Dendritic cell treated with granulocyte-macrophage colony-stimulating factor and Interleukin-4, amounts not matched to agents 40 ng/mL and 50 ng/mL, for 4 days (primary cell): ENCODE measurements at regions not wholly inside any gene's neighbourhood (a gene's known extent, or its start where the extent isn't known, plus 50 kb on each side); places are given as distances from the start of the nearest gene placed in this dataset.

Source experiments
- H3K27ac Mint-ChIP-seq: one replicate; pipeline ENCODE4 v1.8.0; 2022; ENCODE audit warnings: mild to moderate bottlenecking, mixed read lengths
- H3K27me3 Mint-ChIP-seq: one replicate; pipeline ENCODE4 v1.8.0; 2022; ENCODE audit warnings: mild to moderate bottlenecking, mixed read lengths
- H3K36me3 Mint-ChIP-seq: one replicate; pipeline ENCODE4 v1.8.0; 2022; ENCODE audit warnings: low read depth, mixed read lengths
- H3K4me1 Mint-ChIP-seq: one replicate; pipeline ENCODE4 v1.8.0; 2022; ENCODE audit warnings: low read depth, mixed read lengths
- H3K4me3 Mint-ChIP-seq: one replicate; pipeline ENCODE4 v1.8.0; 2022; ENCODE audit warnings: mild to moderate bottlenecking, moderate library complexity, mixed read lengths
- H3K9me3 Mint-ChIP-seq: one replicate; pipeline ENCODE4 v1.8.0; 2022; ENCODE audit warnings: mixed read lengths
- intact Hi-C: fragments of 100-400 bp; cut with micrococcal nuclease; formaldehyde crosslinking; loops from one replicate; pipeline ENCODE4 v1.15.0; 2022

DNA sequence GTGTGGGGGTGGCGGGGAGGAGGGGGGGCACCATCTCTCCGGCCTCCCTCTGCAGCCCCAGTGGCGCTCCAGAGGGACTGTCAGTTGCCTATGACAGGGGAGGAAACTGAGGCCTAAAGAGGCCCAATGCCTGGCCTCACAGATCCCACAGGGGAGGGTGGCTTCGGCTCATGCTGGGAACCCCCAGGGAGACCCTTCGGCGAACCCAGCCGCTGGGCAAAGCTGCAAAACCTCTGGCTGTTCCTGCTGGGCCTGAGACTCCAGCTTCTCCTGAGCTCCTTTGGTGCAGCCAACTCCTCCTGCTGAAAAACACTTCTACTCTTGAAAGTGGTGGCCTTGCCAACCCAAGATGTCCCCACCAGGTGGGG lies 170.1 kb upstream of the RTL1 start:
- Mint-ChIP-seq H3K9me3 (no peaks in the 10 kb centered on the region), H3K4me1 (no peaks in the 10 kb centered on the region), H3K27me3 (peaks cover 34% of the 10 kb centered on the region), H3K4me3 (no peak overlapping the region), H3K27ac (no peak overlapping the region), H3K36me3 (no peaks in the 10 kb centered on the region)
- intact Hi-C loops, result no loop called here

DNA sequence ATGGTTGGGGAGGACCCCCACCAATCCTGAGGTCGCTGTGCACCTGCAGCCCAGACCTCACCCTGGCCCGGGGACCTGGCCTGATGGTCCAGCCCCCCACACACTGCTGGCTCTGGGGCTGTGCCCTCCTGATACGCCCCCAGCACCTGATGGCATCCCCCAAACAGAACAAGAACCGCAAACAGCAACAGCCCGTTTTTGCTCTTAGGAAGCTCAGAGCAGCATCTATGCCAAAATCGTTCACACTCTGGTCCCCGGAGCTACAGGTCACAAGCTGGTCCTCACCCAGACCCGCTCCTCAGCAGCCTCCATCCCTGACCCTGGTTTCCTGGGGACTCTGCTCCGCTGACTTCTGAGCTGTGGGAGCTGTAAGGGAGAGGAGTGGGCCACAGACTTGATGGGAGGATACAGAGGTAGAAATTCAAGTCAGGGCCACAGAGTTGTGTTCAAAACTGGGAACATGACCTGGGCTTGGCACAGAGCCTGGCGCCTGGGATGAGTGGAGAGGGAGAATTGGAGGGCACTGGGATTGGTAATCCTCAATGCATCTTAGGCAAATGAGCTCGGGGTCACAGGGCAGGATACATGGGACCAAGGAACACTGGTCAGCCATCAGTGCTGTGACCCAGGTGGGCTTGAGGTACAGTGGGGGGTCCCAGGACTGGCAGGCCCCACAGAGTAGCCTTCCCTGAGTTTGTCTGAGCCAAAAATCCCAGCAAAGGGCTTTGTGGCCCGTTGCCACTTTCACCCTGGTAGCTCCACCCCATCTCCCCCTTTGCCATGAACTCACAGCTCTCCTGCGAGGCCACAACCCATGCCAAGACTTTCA lies 170.9 kb upstream of the RTL1 start:
- Mint-ChIP-seq H3K4me1 (no peaks in the 10 kb centered on the region), H3K27me3 (peaks cover 39% of the 10 kb centered on the region), H3K36me3 (no peaks in the 10 kb centered on the region), H3K4me3 (no peak overlapping the region), H3K27ac (no peak overlapping the region), H3K9me3 (no peaks in the 10 kb centered on the region)
- intact Hi-C loops, result no loop called here

DNA sequence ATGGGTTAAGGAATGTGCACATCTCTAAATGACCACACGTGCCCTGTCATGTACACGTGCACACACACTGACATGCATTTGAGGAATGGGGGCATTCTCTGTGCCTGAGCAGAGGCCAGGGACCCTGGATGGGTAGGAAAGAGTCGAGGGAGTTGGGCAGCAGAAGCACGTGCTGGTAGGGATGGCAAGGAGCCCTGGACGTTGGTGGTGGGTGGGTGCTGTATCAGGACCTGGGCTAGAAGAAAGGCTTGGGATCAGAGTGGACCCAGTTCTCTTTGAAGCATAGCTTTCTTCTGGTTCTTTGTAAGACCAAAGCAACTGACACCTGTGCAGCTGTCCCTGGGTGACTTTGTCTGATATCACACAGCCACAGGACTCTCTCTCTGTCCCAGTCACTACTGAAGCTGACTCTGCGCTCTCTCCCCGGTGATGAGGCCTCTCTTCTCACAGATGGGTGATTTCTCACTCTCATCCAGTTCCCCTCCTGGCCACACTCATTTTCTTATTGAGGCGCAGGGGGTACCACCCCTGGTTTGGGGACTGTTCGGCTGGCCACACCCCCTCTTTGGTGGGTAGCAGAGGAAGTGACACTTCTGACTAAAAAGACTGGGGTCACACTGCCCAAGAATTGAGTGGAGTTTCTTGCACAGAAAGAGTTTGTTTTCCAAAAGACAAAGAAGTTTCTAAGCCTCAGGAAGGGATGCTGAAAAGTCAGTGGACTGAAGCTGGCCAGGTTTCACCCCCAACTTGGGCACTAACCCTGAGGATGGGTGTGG lies 171.7 kb upstream of the RTL1 start:
- H3K4me3 Mint-ChIP-seq, result no peak overlapping the region
- H3K9me3 Mint-ChIP-seq, result no peaks in the 10 kb centered on the region
- intact Hi-C loops, result no loop called here
- H3K36me3 Mint-ChIP-seq, result no peaks in the 10 kb centered on the region
- H3K27me3 Mint-ChIP-seq, result peaks cover 47% of the 10 kb centered on the region
- no peaks in the 10 kb centered on the region for H3K4me1 Mint-ChIP-seq
- H3K27ac Mint-ChIP-seq, result no peak overlapping the region

DNA sequence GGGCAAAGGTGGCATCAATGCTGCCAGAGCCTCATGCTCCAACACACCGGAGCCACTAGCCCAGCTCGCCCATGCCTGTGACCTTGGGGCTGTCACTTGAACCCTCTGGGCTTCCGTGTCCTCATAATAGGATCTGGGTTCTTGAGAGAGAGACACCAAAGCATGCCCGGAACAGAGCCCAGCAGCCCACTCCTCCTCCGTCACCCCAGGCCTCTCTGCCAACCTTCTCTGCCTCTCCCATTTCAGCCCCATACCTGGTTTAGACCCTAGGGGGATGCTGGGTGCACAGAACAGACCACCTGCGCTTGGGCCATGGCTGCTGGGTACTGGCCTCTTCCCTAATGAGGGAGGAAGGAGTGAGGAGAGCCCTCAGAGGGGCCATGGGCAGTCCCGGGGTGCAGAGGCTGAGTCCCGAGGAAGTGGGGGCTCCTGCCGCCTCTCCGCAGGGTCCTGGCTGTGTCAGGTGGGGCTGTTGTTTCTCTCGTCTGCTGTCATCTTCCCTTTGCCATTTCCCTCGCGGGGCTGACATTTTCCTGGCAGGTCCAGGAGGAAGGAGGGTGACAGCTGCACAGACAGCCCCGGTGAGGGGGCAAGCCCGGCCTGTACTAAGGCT lies 172.4 kb upstream of the RTL1 start:
- intact Hi-C loops, result no loop called here
- no peaks in the 10 kb centered on the region for H3K36me3 Mint-ChIP-seq
- no peak overlapping the region for H3K27ac Mint-ChIP-seq
- H3K9me3 Mint-ChIP-seq, result no peaks in the 10 kb centered on the region
- H3K4me3 Mint-ChIP-seq, result no peak overlapping the region
- peaks cover 51% of the 10 kb centered on the region for H3K27me3 Mint-ChIP-seq
- no peaks in the 10 kb centered on the region for H3K4me1 Mint-ChIP-seq

DNA sequence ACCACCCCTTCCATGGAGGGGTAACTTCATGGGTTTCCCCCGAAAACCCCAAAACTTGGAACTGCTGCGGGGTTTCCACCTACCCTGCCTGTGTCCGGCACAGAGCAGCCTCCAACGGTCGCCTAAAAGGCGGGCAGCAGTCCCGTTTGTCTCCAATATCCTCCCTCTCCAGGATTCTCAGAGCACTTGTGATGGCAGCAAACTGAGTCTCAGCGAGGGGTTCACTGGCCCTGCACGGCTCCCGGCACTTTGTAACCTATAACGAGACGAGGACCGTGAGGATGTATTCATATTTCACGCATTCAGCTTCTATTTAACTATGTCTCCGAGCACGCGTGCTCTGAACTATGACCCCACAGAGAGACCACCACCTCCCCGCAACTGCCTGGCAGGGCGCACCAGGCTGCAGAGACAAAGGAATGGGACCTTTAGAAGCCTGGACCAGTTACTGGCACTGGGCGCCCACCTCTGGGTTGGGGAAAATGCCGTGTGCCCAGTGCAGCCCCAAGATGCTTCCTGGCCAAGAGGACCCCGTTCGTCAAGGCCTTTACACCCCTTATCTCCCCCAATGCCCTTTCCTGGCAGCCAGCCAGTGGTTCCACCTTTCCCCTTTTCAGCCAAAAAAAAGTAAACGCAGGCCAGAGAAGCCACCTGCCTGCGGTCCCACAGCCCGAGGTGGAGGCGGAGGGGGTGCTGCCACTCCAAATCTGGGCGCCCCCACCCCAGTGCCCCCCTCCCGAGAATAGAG lies 173.1 kb upstream of the RTL1 start:
- Mint-ChIP-seq H3K4me1 (no peaks in the 10 kb centered on the region), H3K36me3 (no peaks in the 10 kb centered on the region), H3K9me3 (no peaks in the 10 kb centered on the region), H3K27me3 (peaks cover 56% of the 10 kb centered on the region), H3K4me3 (no peak overlapping the region), H3K27ac (no peak overlapping the region)
- intact Hi-C loops, result no loop called here

DNA sequence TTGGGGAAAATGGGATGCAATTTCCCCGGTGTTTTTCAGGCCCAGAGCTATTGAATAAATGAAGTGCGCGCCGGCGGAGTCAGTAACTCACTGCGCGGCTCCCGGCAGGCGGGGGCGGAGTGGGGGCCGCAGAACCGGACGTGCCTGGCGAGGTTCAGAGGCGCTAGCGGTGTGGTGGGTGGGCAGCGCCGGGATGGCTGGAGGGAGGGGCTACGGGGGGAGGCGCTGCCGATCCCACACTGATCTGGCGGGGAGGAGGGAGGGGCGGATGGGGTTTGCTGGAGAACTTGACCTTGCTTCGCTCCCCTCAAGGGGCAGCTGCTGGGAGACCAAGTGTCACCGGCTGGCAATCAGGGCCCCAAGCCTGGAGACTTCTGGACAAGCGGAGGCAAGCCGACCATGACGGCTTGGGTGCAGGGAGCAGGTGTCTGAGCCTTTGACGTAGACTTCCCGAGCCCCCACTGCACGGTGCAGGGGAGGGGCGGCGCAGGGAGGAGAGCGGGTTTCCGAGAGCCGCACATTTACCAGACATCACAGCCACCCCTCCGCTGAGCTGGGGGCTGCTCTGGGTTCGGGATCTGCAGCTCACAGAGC lies 174.1 kb upstream of the RTL1 start:
- H3K27ac Mint-ChIP-seq, result no peak overlapping the region
- no peak overlapping the region for H3K4me3 Mint-ChIP-seq
- H3K36me3 Mint-ChIP-seq, result no peaks in the 10 kb centered on the region
- intact Hi-C loops, result no loop called here
- peaks cover 57% of the 10 kb centered on the region for H3K27me3 Mint-ChIP-seq
- H3K9me3 Mint-ChIP-seq, result no peaks in the 10 kb centered on the region
- no peaks in the 10 kb centered on the region for H3K4me1 Mint-ChIP-seq

DNA sequence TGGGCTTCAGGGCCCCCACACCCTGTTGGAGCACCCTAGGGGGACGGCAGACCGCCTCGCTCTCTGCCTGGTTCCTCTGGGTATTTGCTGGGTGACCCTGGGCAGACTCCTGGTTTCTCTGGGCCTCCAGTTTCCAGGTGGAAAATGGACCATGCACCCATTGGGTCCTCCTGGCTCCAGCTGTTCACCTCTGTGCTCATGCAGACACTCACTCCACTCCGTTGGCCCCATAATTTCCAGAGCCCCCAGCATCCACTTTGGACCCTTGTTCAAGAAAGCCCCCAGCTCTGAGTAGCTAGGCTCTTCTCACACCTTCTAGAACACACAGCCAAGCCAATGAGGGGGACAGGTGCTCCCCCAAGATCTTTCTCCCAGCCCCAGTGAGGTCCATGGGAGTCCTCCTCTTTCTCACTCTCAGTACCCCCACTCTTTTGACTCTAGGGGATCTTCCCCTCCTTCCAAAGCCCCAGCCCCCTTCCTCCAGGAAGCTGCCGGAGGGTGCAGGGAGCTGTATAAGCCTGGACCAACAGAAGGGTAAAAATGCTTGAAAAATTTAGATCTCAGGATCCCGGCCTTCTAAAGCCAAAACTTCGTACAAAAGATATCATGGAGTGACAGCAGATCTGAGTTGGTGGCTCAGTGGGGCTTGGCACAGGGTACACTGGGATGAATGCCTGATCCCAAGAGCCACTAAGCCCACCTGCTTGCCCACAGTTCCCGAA lies 174.8 kb upstream of the RTL1 start:
- intact Hi-C loops, result no loop called here
- Mint-ChIP-seq H3K27ac (no peak overlapping the region), H3K36me3 (no peaks in the 10 kb centered on the region), H3K4me3 (no peak overlapping the region), H3K9me3 (no peaks in the 10 kb centered on the region), H3K27me3 (peaks cover 57% of the 10 kb centered on the region), H3K4me1 (no peaks in the 10 kb centered on the region)

DNA sequence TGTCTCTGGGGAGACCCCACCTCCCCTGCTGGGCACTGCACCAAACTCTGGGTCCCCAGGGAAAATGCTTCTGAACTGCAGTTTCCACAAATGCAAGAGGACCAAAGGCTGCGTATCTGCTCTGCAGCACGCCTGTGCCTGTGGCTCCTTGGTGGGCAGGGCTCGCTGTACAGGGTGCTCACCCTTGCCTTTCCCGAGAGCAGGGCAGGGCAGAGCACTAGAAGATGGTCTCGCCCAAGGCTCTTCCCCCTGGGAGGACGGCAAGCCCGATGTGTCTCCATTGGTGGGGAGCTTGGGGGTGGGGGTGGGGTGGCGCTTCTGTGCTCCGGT lies 175.3 kb upstream of the RTL1 start:
- no peaks in the 10 kb centered on the region for H3K4me1 Mint-ChIP-seq
- H3K4me3 Mint-ChIP-seq, result no peak overlapping the region
- H3K9me3 Mint-ChIP-seq, result no peaks in the 10 kb centered on the region
- H3K27me3 Mint-ChIP-seq, result peaks cover 57% of the 10 kb centered on the region
- no peaks in the 10 kb centered on the region for H3K36me3 Mint-ChIP-seq
- no peak overlapping the region for H3K27ac Mint-ChIP-seq
- intact Hi-C loops, result no loop called here

DNA sequence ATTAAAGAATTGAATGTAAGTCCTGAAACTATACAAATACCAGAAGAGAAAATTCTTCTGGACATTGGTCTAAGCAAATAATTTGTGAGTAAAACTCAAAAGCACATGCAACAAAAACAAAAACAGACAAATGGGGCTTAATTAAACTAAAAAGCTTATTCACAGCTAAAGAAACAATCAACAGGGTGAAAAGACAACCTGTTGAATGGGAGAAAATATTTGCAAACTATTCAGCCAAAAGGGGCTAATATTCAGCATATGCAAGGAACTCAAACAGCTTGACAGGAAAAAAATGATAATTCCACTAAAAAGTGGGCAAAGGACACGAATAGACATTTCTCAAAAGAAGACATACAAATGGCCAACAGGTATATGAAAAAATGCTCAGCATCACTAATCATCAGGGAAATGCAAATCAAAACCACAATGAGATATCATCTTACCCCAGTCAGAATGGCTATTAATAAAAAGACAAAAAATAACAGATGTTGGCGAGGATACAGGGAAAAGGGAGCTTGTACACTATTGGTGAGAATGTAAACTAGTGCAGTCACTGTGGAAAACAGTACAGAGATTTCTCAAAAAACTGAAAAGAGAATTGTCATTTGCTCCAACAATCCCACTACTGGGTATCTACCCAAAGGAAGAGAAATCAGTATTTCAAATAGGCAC lies 177.5 kb upstream of the RTL1 start:
- Mint-ChIP-seq H3K9me3 (no peaks in the 10 kb centered on the region), H3K36me3 (no peaks in the 10 kb centered on the region), H3K4me1 (no peaks in the 10 kb centered on the region), H3K27me3 (peaks cover 48% of the 10 kb centered on the region), H3K27ac (no peak overlapping the region), H3K4me3 (no peak overlapping the region)
- intact Hi-C loops, result no loop called here

DNA sequence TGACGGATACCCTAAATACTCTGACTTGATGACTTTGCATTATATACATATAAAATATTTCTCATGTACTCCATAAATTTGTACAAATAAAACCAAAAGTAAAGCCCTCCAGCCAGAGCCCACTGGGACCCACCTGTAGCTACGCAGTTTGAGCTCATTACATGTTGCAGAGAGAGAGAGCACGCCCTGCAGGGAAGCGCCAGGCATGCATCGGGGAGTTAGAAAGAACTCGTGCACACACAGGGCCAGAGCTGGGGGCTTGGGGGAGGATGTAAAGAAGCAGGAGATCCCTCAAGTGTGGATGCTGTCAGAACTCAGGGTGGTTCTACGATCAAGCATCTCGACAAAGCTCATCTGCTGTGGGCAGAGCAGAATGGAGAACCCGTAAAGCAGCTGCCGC lies 178.5 kb upstream of the RTL1 start:
- H3K27ac Mint-ChIP-seq, result no peak overlapping the region
- peaks cover 39% of the 10 kb centered on the region for H3K27me3 Mint-ChIP-seq
- no peaks in the 10 kb centered on the region for H3K9me3 Mint-ChIP-seq
- H3K4me1 Mint-ChIP-seq, result no peaks in the 10 kb centered on the region
- intact Hi-C loops, result no loop called here
- H3K4me3 Mint-ChIP-seq, result no peak overlapping the region
- H3K36me3 Mint-ChIP-seq, result no peaks in the 10 kb centered on the region

DNA sequence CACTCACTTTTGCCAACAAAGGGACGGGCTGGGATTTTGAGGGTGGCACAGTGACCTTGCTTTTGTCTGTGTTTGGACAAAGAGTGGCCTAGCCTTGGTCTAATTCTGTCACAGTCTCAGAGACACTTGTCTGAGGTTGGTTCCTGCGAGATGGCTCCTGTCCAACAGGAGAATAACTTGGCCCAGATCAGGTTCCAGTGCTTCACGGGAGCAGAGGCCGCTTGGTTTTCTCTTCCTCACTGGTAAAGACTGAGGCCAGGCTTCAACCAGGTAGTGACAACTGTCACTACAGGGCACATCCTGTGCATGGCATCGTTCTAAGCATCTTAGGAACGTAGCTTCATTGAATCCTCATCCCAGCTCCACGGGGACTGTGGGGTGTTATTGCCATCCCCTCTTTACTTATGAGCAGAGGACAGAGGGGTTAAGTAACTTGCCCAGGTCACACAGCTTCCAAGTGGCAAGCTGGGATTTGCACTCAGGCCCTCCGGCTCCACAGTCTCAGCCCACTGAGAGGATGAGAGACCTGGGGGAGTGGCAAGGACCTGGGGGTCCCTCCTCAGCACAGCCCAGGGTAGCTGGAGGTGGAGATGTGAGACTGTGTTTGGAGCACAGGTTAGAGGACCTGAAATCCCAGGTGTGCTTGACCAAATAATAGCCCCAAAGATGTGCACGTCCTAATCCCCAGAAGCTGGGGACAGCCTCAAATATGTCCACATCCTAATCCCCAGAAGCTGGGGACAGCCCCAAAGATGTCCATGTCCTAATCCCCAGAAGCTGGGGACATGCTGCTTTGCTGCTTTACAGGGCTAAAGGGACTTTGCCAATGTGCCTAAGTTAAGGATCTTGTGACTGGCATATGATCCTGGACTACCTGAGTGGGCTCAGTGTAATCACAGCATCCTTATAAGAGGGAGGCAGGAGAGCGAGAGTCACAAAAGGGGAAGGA lies 179.2 kb upstream of the RTL1 start:
- no peaks in the 10 kb centered on the region for H3K9me3 Mint-ChIP-seq

More for the DNA sequence above, 179.2 kb upstream of the RTL1 start:
- intact Hi-C loops, result no loop called here
- Mint-ChIP-seq H3K4me3 (no peak overlapping the region), H3K4me1 (no peaks in the 10 kb centered on the region), H3K27ac (no peak overlapping the region), H3K36me3 (no peaks in the 10 kb centered on the region), H3K27me3 (peaks cover 32% of the 10 kb centered on the region)
